H1 (cell line): ENCODE measurements at regions not wholly inside any gene's neighbourhood (a gene's known extent, or its start where the extent isn't known, plus 50 kb on each side); places are given as distances from the start of the nearest gene placed in this dataset.

Source experiments
- CTCF ChIA-PET: fragments of 300-600 bp; sonication (Branson Sonifier 250); formaldehyde crosslinking; loops from one replicate; lab custom pipeline; 2021; ENCODE audit not compliant: partially characterized antibody; lab: Charles Lee
- POLR2A ChIA-PET: fragments of 300-600 bp; sonication (Branson Sonifier 250); formaldehyde crosslinking; loops from one replicate; lab custom pipeline; 2021; ENCODE audit warnings: inconsistent platforms; ENCODE audit not compliant: partially characterized antibody; lab: Charles Lee
- DNase-seq, 2 experiments: peaks; one replicate each; pipeline versions ENCODE4 v3.0.0 to v3.0.0-alpha.2; 2010 to 2022; ENCODE audit warnings: low spot score in 2 of 2, low read depth in 1 of 2, mixed read lengths in 1 of 2
- FAIRE-seq: peaks from 2 replicates; lab custom pipeline; 2011; peaks lifted over from hg19 to GRCh38; lab: Jason Lieb, UNC
- H2AFZ ChIP-seq: 2 replicates; pipeline ENCODE4 v1.8.1; 2012; ENCODE audit warnings: low read length, inconsistent platforms
- H2AK5ac ChIP-seq: 2 replicates; pipeline ENCODE4 v1.6.1; 2013; ENCODE audit warnings: low read depth, low read length
- H2BK120ac ChIP-seq: replicated peaks from 2 replicates; pipeline ENCODE3; 2013; ENCODE audit warnings: low read depth, low read length, inconsistent platforms
- H2BK12ac ChIP-seq: 2 replicates; pipeline ENCODE4 v1.6.1; 2013; ENCODE audit warnings: low read depth, low read length
- H2BK15ac ChIP-seq: 2 replicates; pipeline ENCODE4 v1.6.1; 2013; ENCODE audit warnings: low read length
- H2BK20ac ChIP-seq: 2 replicates; pipeline ENCODE4 v1.6.1; 2013; ENCODE audit warnings: low read length
- H2BK5ac ChIP-seq: 2 replicates; pipeline ENCODE4 v1.6.1; 2013; ENCODE audit warnings: low read depth, low read length
- H3K14ac ChIP-seq: 2 replicates; pipeline ENCODE4 v1.6.1; 2013; ENCODE audit warnings: inconsistent platforms; ENCODE audit not compliant: insufficient read length
- H3K18ac ChIP-seq: 2 replicates; pipeline ENCODE4 v1.6.1; 2013; ENCODE audit warnings: low read length; ENCODE audit errors: extremely low read depth
- H3K23ac ChIP-seq: 2 replicates; pipeline ENCODE4 v1.6.1; 2013; ENCODE audit warnings: inconsistent platforms; ENCODE audit not compliant: insufficient read length
- H3K23me2 ChIP-seq: 2 replicates; pipeline ENCODE4 v1.6.1; 2013; ENCODE audit warnings: low read depth, low read length
- H3K27ac ChIP-seq: 2 replicates; pipeline ENCODE4 v1.6.1; 2011; ENCODE audit warnings: low read depth, low read length, inconsistent platforms
- H3K27me3 ChIP-seq, 4 experiments: replicated peaks in 1 of 4; 1 replicate in 1 of 4; 2 replicates in 3 of 4; pipeline versions ENCODE4 v1.6.1 to v1.8.1; 2011 to 2013; ENCODE audit warnings: low read length in 3 of 4, mild to moderate bottlenecking in 3 of 4, inconsistent platforms in 2 of 4, mixed read lengths in 2 of 4, moderate library complexity in 1 of 4; ENCODE audit not compliant: control insufficient read depth in 3 of 4, insufficient read depth in 3 of 4; ENCODE audit errors: extremely low read depth in 1 of 4
- H3K36me3 ChIP-seq, 4 experiments: 2 replicates each; pipeline versions ENCODE4 v1.6.1 to v1.8.1; 2011 to 2013; ENCODE audit warnings: mild to moderate bottlenecking in 4 of 4, low read length in 3 of 4, moderate library complexity in 2 of 4, control low read depth in 1 of 4, inconsistent platforms in 1 of 4; ENCODE audit not compliant: insufficient read depth in 4 of 4, control insufficient read depth in 2 of 4
- H3K4ac ChIP-seq: replicated peaks from 2 replicates; pipeline ENCODE3; 2013; ENCODE audit warnings: low read length, low read depth, mixed read lengths, inconsistent platforms; ENCODE audit not compliant: insufficient read length
- H3K4me1 ChIP-seq, 4 experiments: replicated peaks in 1 of 4; 1 replicate in 1 of 4; 2 replicates in 3 of 4; pipeline versions ENCODE4 v1.6.1 to v1.8.1; 2011 to 2013; ENCODE audit warnings: low read length in 3 of 4, inconsistent platforms in 2 of 4, mixed read lengths in 1 of 4; ENCODE audit not compliant: insufficient read depth in 4 of 4, control insufficient read depth in 3 of 4
- H3K4me2 ChIP-seq, 2 experiments: 2 replicates each; pipeline versions ENCODE4 v1.6.1 to v1.8.1; 2011 to 2013; ENCODE audit warnings: low read depth in 2 of 2, low read length in 2 of 2, control low read depth in 1 of 2, inconsistent platforms in 1 of 2, mild to moderate bottlenecking in 1 of 2; ENCODE audit not compliant: insufficient read depth in 1 of 2
- H3K4me3 ChIP-seq, 4 experiments: fragments of 200-600, 300-600 bp in 1 of 4; sonication (generic), shearing (Covaris generic), sonication (Bioruptor Twin) in 1 of 4; 2 replicates each; pipeline versions ENCODE4 v1.5.1 to v1.8.1; 2011 to 2016; ENCODE audit warnings: low read length in 4 of 4, low read depth in 3 of 4, control low read depth in 2 of 4, inconsistent platforms in 2 of 4, mild to moderate bottlenecking in 2 of 4, mixed read lengths in 1 of 4, moderate library complexity in 1 of 4; ENCODE audit not compliant: insufficient read depth in 2 of 4; ENCODE audit errors: extremely low read depth in 1 of 4
- H3K56ac ChIP-seq: replicated peaks from 2 replicates; pipeline ENCODE3; 2013; ENCODE audit warnings: low read depth, mild to moderate bottlenecking, mixed read lengths, low read length, inconsistent platforms; ENCODE audit not compliant: insufficient read length
- H3K79me1 ChIP-seq: 2 replicates; pipeline ENCODE4 v1.6.1; 2013; ENCODE audit warnings: low read depth, low read length, control low read depth
- H3K79me2 ChIP-seq, 2 experiments: 2 replicates each; pipeline versions ENCODE4 v1.6.1 to v1.8.1; 2012 to 2013; ENCODE audit warnings: low read length in 2 of 2, mild to moderate bottlenecking in 2 of 2, inconsistent platforms in 1 of 2; ENCODE audit not compliant: insufficient read depth in 2 of 2, control insufficient read depth in 1 of 2
- H3K9ac ChIP-seq, 4 experiments: replicated peaks in 1 of 4; 1 replicate in 1 of 4; 2 replicates in 3 of 4; pipeline versions ENCODE4 v1.6.1 to v1.8.1; 2011 to 2013; ENCODE audit warnings: low read depth in 3 of 4, low read length in 3 of 4, control low read depth in 2 of 4, mild to moderate bottlenecking in 2 of 4, moderate library complexity in 2 of 4, inconsistent platforms in 1 of 4; ENCODE audit errors: extremely low read depth in 1 of 4
- H3K9me3 ChIP-seq, 2 experiments: 2 replicates each; pipeline versions ENCODE4 v1.6.1 to v1.8.1; 2012 to 2013; ENCODE audit warnings: mild to moderate bottlenecking in 2 of 2, moderate library complexity in 2 of 2, control low read depth in 1 of 2, inconsistent platforms in 1 of 2, low read depth in 1 of 2, low read length in 1 of 2, mixed read lengths in 1 of 2; ENCODE audit not compliant: insufficient read depth in 2 of 2
- H4K20me1 ChIP-seq, 2 experiments: replicated peaks in 1 of 2; 2 replicates each; pipeline versions ENCODE3 to v1.8.1; 2011 to 2013; ENCODE audit warnings: inconsistent platforms in 2 of 2, low read length in 2 of 2, mild to moderate bottlenecking in 1 of 2; ENCODE audit not compliant: insufficient read depth in 2 of 2, control insufficient read depth in 1 of 2
- H4K5ac ChIP-seq: 2 replicates; pipeline ENCODE4 v1.6.1; 2013; ENCODE audit warnings: low read length, low read depth, mixed read lengths, inconsistent platforms; ENCODE audit not compliant: insufficient read length
- H4K8ac ChIP-seq: 2 replicates; pipeline ENCODE4 v1.8.0; 2013; ENCODE audit warnings: mild to moderate bottlenecking, moderate library complexity, low read length, inconsistent platforms; ENCODE audit not compliant: insufficient read depth; ENCODE audit errors: extremely low read depth
- H4K91ac ChIP-seq: replicated peaks from 2 replicates; pipeline ENCODE3; 2013; ENCODE audit warnings: low read length, mixed read lengths, inconsistent platforms; ENCODE audit not compliant: insufficient read length
- CREB1 ChIP-seq: IDR thresholded peaks from 2 replicates; pipeline ENCODE4 v1.6.1; 2012; ENCODE audit warnings: inconsistent platforms
- EP300 ChIP-seq, 2 experiments: IDR thresholded peaks; 1 replicate in 1 of 2; 2 replicates in 1 of 2; pipeline ENCODE4 v1.6.1; 2011 to 2012; ENCODE audit warnings: low read depth in 2 of 2, low read length in 2 of 2, mild to moderate bottlenecking in 2 of 2, borderline replicate concordance in 1 of 2, inconsistent platforms in 1 of 2, moderate library complexity in 1 of 2
- HDAC2 ChIP-seq, 2 experiments: fragments of 300-600 bp in 1 of 2; sonication (generic) in 1 of 2; IDR thresholded peaks; 2 replicates each; pipeline ENCODE4 v1.6.1; 2011 to 2012; ENCODE audit warnings: low read depth in 2 of 2, low read length in 2 of 2, mild to moderate bottlenecking in 2 of 2, moderate library complexity in 2 of 2, borderline replicate concordance in 1 of 2, inconsistent platforms in 1 of 2
- JUND ChIP-seq: IDR thresholded peaks from 2 replicates; pipeline ENCODE4 v1.6.1; 2011; ENCODE audit warnings: mild to moderate bottlenecking, improper control_type of control experiment, low read length
- KDM5A ChIP-seq: fragments of 200-600 bp; IDR thresholded peaks from 2 replicates; pipeline ENCODE4 v1.7.1; 2012; ENCODE audit warnings: mild to moderate bottlenecking, low read length, inconsistent platforms, mixed read lengths
- PHF8 ChIP-seq: fragments of 200-600 bp; sonication (generic); conservative IDR thresholded peaks from 2 replicates; pipeline ENCODE4 v1.7.1; 2012; ENCODE audit warnings: low read depth, mild to moderate bottlenecking, inconsistent platforms, low read length, moderate library complexity
- POU5F1 ChIP-seq: IDR thresholded peaks from 2 replicates; pipeline ENCODE4 v1.6.1; 2011; ENCODE audit warnings: low read depth, mild to moderate bottlenecking, low read length, moderate library complexity
- RBBP5 ChIP-seq: IDR thresholded peaks from 2 replicates; pipeline ENCODE4 v1.7.1; 2012; ENCODE audit warnings: low read depth, mild to moderate bottlenecking, inconsistent platforms, low read length, moderate library complexity, borderline replicate concordance
- RFX5 ChIP-seq: IDR thresholded peaks from 2 replicates; pipeline ENCODE4 v1.6.1; 2011; ENCODE audit warnings: low read depth, low read length, improper control_type of control experiment, borderline replicate concordance
- RXRA ChIP-seq: IDR thresholded peaks from 2 replicates; pipeline ENCODE4 v1.6.1; 2011; ENCODE audit warnings: low read depth, mild to moderate bottlenecking, low read length, moderate library complexity; ENCODE audit not compliant: insufficient read depth
- SAP30 ChIP-seq: fragments of 300-600 bp; sonication (generic); IDR thresholded peaks from 2 replicates; pipeline ENCODE4 v1.7.1; 2012; ENCODE audit warnings: low read length, moderate library complexity, mild to moderate bottlenecking, inconsistent platforms; ENCODE audit not compliant: insufficient read depth, insufficient replicate concordance
- SIRT6 ChIP-seq: IDR thresholded peaks from one replicate; pipeline ENCODE4 v1.7.1; 2012; ENCODE audit warnings: low read length, inconsistent platforms
- SP1 ChIP-seq: IDR thresholded peaks from 2 replicates; pipeline ENCODE4 v1.6.1; 2011; ENCODE audit warnings: low read depth, low read length
- SRF ChIP-seq: IDR thresholded peaks from 2 replicates; pipeline ENCODE4 v1.6.1; 2011; ENCODE audit warnings: mild to moderate bottlenecking, low read depth, low read length, moderate library complexity
- TAF7 ChIP-seq: optimal IDR thresholded peaks from 2 replicates; pipeline ENCODE3; 2011; ENCODE audit warnings: low read depth, mild to moderate bottlenecking, inconsistent platforms, low read length, moderate library complexity, borderline replicate concordance
- YY1 ChIP-seq: IDR thresholded peaks from 2 replicates; pipeline ENCODE4 v1.6.1; 2011; ENCODE audit warnings: low read depth, mild to moderate bottlenecking, low read length
- WGBS, 2 experiments: shearing (Covaris generic) in 1 of 2; methylation state at CpG; one replicate each; pipeline versions ENCODE4 v1.1.6 to v1.1.7; 2013 to 2015; ENCODE audit warnings: low lambda C conversion rate in 2 of 2, mixed read lengths in 2 of 2, inconsistent platforms in 1 of 2, low coverage in 1 of 2, missing lambda C conversion rate in 1 of 2; ENCODE audit not compliant: insufficient replicate concordance in 2 of 2, insufficient coverage in 1 of 2, insufficient read length in 1 of 2; ENCODE audit errors: extremely low coverage in 1 of 2, missing lambda C conversion rate in 1 of 2; 5-methylcytosine and 5-hydroxymethylcytosine counted together

DNA sequence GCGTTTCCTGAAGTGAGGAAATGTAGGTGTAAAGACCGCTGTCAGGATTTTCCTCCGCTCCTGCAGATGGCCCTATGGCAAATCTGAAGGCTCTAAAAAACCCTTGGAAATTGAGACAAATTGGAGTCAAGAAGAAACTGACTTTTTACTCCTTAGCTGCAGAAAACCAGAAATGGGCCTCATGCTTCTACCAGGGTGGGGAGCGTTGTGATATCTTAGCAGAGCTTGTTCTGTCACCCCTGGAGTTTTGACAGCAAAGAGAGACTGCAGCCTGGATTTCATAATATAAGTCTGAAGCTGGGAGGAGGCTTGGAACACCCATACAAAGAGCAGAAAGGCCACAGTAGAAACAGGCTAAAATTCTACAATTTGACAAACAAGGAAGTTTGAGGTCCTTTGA lies 283.0 kb upstream of the PLSCR5 start:
- ChIA-PET CTCF (no interaction called here), POLR2A (no interaction called here)
- H3K9ac ChIP-seq, result no peak overlapping the region
- no peaks in the 10 kb centered on the region for H3K79me1 ChIP-seq
- H3K27ac ChIP-seq, result no peak overlapping the region
- no peak for DNase-seq
- H2BK12ac ChIP-seq, result no peak overlapping the region
- H2BK20ac ChIP-seq, result no peak overlapping the region
- H3K79me2 ChIP-seq, result no peaks in the 10 kb centered on the region
- no peaks in the 10 kb centered on the region for H4K20me1 ChIP-seq
- H2BK15ac ChIP-seq, result no peak overlapping the region
- no peak overlapping the region for H4K91ac ChIP-seq
- H2AK5ac ChIP-seq, result no peak overlapping the region
- no peaks in the 10 kb centered on the region for H3K27me3 ChIP-seq
- H3K9me3 ChIP-seq, result no peaks in the 10 kb centered on the region
- no peaks in the 10 kb centered on the region for H3K36me3 ChIP-seq
- 95% methylated on average over 4 of the region's 4 CpGs; no CpG with 5 or more reads in 1 of the 2 experiments for WGBS, 2 experiments
- no peak overlapping the region for H3K4me3 ChIP-seq
- no peak overlapping the region for H4K8ac ChIP-seq
- H3K4ac ChIP-seq, result no peak overlapping the region
- no peak for FAIRE-seq
- no peak overlapping the region for H3K18ac ChIP-seq
- no peak overlapping the region for H3K14ac ChIP-seq
- H3K56ac ChIP-seq, result no peak overlapping the region
- no peak overlapping the region for H3K23ac ChIP-seq
- no peaks in the 10 kb centered on the region for H3K4me1 ChIP-seq
- no peaks in the 10 kb centered on the region for H3K23me2 ChIP-seq
- no peak overlapping the region for H3K4me2 ChIP-seq
- no peak overlapping the region for H4K5ac ChIP-seq
- no peak overlapping the region for H2BK5ac ChIP-seq
- no peak overlapping the region for H2AFZ ChIP-seq
- no peak overlapping the region for H2BK120ac ChIP-seq
- TF ChIP-seq SIRT6 (no peak), RXRA (no peak), TAF7 (no peak), KDM5A (no peak), SAP30 (no peak), HDAC2 (IDR thresholded peaks at IDR 0.05; ENCODE audit: borderline replicate concordance in 1 of 2, low read depth in 2 of 2, low read length in 2 of 2) (no peak), PHF8 (no peak), JUND (no peak), CREB1 (no peak), YY1 (no peak), RFX5 (no peak), EP300 (IDR thresholded peaks at IDR 0.05; ENCODE audit: borderline replicate concordance in 1 of 2, low read depth in 2 of 2, low read length in 2 of 2) (no peak), POU5F1 (no peak), SP1 (no peak), RBBP5 (no peak), SRF (no peak)
